ENCODE measurements at regions not wholly inside any gene's neighbourhood (a gene's known extent, or its start where the extent isn't known, plus 50 kb on each side); places are given as distances from the start of the nearest gene placed in this dataset.

DNA sequence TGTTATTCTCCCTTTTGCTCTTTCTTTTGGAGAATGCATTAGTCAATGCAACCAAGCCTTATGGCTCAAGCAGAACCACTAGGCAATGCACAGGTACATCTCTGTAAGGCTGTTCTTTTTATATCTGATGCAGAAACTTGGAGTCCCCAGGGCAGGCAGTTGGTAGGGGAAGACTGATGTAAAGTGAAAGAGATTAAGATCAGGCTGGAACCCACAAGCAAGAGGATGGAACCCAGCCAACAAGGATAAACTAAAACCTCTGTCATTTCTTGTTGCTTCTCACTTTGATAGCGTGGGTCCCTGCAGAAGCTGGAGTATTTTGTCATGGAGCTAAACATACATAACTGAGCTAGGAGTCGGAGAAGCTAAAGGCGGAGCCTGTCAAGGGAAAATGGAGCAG is 142.9 kb downstream of the GPAM start:
- H3K27ac Mint-ChIP-seq (ENCODE audit: unreplicated experiment) = no peak overlapping the region
- H3K27me3 Mint-ChIP-seq (ENCODE audit: unreplicated experiment) = no peaks in the 10 kb centered on the region
- H3K9me3 Mint-ChIP-seq (ENCODE audit: low read depth, unreplicated experiment) = no peaks in the 10 kb centered on the region
- no peaks in the 10 kb centered on the region for H3K4me1 Mint-ChIP-seq (ENCODE audit: low read depth, unreplicated experiment)
- TF ChIP-seq, protein P1, sequence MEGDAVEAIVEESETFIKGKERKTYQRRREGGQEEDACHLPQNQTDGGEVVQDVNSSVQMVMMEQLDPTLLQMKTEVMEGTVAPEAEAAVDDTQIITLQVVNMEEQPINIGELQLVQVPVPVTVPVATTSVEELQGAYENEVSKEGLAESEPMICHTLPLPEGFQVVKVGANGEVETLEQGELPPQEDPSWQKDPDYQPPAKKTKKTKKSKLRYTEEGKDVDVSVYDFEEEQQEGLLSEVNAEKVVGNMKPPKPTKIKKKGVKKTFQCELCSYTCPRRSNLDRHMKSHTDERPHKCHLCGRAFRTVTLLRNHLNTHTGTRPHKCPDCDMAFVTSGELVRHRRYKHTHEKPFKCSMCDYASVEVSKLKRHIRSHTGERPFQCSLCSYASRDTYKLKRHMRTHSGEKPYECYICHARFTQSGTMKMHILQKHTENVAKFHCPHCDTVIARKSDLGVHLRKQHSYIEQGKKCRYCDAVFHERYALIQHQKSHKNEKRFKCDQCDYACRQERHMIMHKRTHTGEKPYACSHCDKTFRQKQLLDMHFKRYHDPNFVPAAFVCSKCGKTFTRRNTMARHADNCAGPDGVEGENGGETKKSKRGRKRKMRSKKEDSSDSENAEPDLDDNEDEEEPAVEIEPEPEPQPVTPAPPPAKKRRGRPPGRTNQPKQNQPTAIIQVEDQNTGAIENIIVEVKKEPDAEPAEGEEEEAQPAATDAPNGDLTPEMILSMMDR (IDR thresholded peaks at IDR 0.05; ENCODE audit: unreplicated experiment) = no peak
- intact Hi-C loops (cut with micrococcal nuclease; ENCODE audit: unreplicated experiment) = no loop called here
- CTCF ChIA-PET = no interaction called here
- DNase-seq = no peak
- no peaks in the 10 kb centered on the region for H3K36me3 Mint-ChIP-seq (ENCODE audit: insufficient read depth, unreplicated experiment)
- BruUV-seq (replicated peaks) = no TSS peak
- no peak overlapping the region for H3K4me3 Mint-ChIP-seq (ENCODE audit: low read depth, unreplicated experiment)

DNA sequence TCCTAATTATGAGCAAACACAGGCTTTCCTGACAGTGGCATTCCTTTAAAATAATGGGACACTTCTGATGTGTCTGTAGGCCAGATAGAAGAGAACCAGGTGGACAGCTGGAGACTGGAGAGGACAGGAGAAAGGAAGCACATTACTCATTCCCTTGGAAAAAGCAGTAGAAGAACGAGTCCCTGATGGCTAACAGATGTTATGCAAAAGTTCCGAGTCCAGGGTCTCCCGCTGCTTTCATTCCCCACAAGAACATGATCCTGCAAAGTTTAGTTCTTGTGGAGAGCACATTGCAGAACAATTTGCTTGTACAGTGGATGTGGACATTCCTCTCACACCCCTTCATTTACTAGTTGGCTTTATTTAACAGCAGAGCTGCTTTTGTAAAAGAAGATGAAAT is 137.6 kb downstream of the GPAM start:
- no peaks in the 10 kb centered on the region for H3K4me1 Mint-ChIP-seq (ENCODE audit: low read depth, unreplicated experiment)
- BruUV-seq (replicated peaks) = no TSS peak
- no peak overlapping the region for H3K4me3 Mint-ChIP-seq (ENCODE audit: low read depth, unreplicated experiment)
- intact Hi-C loops (cut with micrococcal nuclease; ENCODE audit: unreplicated experiment) = no loop called here
- no peaks in the 10 kb centered on the region for H3K9me3 Mint-ChIP-seq (ENCODE audit: low read depth, unreplicated experiment)
- CTCF ChIA-PET = no interaction called here
- no peak for DNase-seq
- TF ChIP-seq, protein P1 (IDR thresholded peaks at IDR 0.05; ENCODE audit: unreplicated experiment) = no peak
- no peaks in the 10 kb centered on the region for H3K36me3 Mint-ChIP-seq (ENCODE audit: insufficient read depth, unreplicated experiment)
- H3K27me3 Mint-ChIP-seq (ENCODE audit: unreplicated experiment) = peaks cover 38% of the 10 kb centered on the region
- H3K27ac Mint-ChIP-seq (ENCODE audit: unreplicated experiment) = no peak overlapping the region

DNA sequence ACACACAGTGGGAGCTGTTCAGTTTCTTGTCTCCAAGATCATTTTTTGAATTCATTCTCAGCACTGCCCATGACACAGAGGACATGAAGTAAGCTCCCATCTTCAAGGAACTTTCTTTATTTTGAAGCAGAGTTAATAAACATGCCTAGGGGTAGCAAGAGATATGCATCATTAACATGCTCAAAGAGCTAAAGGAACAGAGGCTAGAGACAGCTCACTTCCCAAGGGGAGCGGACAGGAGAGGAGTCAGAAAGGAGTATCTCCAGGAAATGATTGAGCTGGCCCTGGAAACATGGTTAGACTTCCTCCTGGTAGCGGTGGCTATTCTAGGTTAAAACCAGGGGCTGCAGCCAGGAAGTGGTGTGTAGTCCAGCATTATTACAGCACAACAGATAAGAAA is 135.9 kb downstream of the GPAM start:
- no TSS peak for BruUV-seq (replicated peaks)
- CTCF ChIA-PET = no interaction called here
- Mint-ChIP-seq H3K27ac (ENCODE audit: unreplicated experiment) (no peak overlapping the region), H3K4me1 (ENCODE audit: low read depth, unreplicated experiment) (no peaks in the 10 kb centered on the region), H3K9me3 (ENCODE audit: low read depth, unreplicated experiment) (no peaks in the 10 kb centered on the region), H3K27me3 (ENCODE audit: unreplicated experiment) (peaks cover 52% of the 10 kb centered on the region), H3K36me3 (ENCODE audit: insufficient read depth, unreplicated experiment) (no peaks in the 10 kb centered on the region), H3K4me3 (ENCODE audit: low read depth, unreplicated experiment) (no peak overlapping the region)
- TF ChIP-seq, protein P1 (IDR thresholded peaks at IDR 0.05; ENCODE audit: unreplicated experiment) = no peak
- intact Hi-C loops (cut with micrococcal nuclease; ENCODE audit: unreplicated experiment) = no loop called here
- no peak for DNase-seq

DNA sequence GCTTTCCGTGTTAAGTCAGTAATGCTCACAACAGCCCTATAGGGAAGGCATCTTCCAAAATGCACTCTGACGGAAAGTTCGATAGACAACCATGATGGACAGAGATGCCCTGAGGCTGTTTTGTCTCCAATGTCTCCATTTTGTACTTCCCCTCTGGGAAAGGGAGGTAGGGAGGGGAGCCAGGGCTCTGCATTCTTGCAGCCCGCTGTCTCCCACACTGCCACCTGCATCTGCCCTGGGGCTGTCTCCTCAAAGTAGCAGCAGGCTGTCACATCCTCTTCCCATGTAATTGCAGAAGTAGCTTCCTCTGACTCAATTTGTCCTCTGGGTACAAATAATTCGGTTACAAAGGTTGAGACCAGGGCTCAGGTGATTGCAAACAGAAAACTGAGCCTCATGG is 131.4 kb downstream of the GPAM start:
- peaks cover 72% of the 10 kb centered on the region for H3K27me3 Mint-ChIP-seq (ENCODE audit: unreplicated experiment)
- H3K9me3 Mint-ChIP-seq (ENCODE audit: low read depth, unreplicated experiment) = no peaks in the 10 kb centered on the region
- TF ChIP-seq, protein P1 (IDR thresholded peaks at IDR 0.05; ENCODE audit: unreplicated experiment) = no peak
- no peaks in the 10 kb centered on the region for H3K4me1 Mint-ChIP-seq (ENCODE audit: low read depth, unreplicated experiment)
- no peak for DNase-seq
- BruUV-seq (replicated peaks) = no TSS peak
- no peak overlapping the region for H3K27ac Mint-ChIP-seq (ENCODE audit: unreplicated experiment)
- H3K4me3 Mint-ChIP-seq (ENCODE audit: low read depth, unreplicated experiment) = no peak overlapping the region
- H3K36me3 Mint-ChIP-seq (ENCODE audit: insufficient read depth, unreplicated experiment) = no peaks in the 10 kb centered on the region
- CTCF ChIA-PET = no interaction called here
- intact Hi-C loops (cut with micrococcal nuclease; ENCODE audit: unreplicated experiment) = no loop called here

DNA sequence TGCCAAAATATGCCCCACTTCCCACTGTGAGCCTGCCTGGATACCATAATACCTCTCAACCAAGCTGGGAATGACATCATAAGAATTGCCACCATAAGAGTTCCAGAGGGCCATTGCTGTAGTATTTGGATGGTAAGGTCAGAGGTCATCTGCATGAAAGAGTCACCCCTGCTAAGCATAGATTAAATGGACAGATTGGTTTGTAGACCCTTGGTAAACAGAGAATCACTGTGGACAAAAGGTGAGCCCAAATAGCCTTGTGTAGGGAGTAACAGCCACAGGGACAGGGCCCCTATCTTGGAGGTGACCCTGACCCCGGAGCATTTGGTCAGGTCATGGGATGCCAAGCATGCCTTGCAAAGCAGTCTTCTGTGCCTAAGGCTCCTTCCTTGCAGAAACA is 129.7 kb downstream of the GPAM start:
- CTCF ChIA-PET = no interaction called here

More for the DNA sequence above, 129.7 kb downstream of the GPAM start:
- Mint-ChIP-seq H3K4me3 (ENCODE audit: low read depth, unreplicated experiment) (no peak overlapping the region), H3K27me3 (ENCODE audit: unreplicated experiment) (peaks cover 55% of the 10 kb centered on the region), H3K27ac (ENCODE audit: unreplicated experiment) (no peak overlapping the region), H3K9me3 (ENCODE audit: low read depth, unreplicated experiment) (no peaks in the 10 kb centered on the region), H3K4me1 (ENCODE audit: low read depth, unreplicated experiment) (no peaks in the 10 kb centered on the region), H3K36me3 (ENCODE audit: insufficient read depth, unreplicated experiment) (no peaks in the 10 kb centered on the region)
- TF ChIP-seq, protein P1 (IDR thresholded peaks at IDR 0.05; ENCODE audit: unreplicated experiment) = no peak
- no TSS peak for BruUV-seq (replicated peaks)
- intact Hi-C loops (cut with micrococcal nuclease; ENCODE audit: unreplicated experiment) = no loop called here
- no peak for DNase-seq
